ENCODE measurements at regions not wholly inside any gene's neighbourhood (a gene's known extent, or its start where the extent isn't known, plus 50 kb on each side); places are given as distances from the start of the nearest gene placed in this dataset.

GRCh38 chr2:9150568-9150900, 56.1 kb upstream of the ASAP2 start:
- 81 to 100% methylated on average over 4 of the region's 7 CpGs for WGBS, 2 donors
- Histone ChIP-seq H3K27me3 (no peaks in the 10 kb centered on the region), H3K4me3 (replicated peaks in 1 of 3) (no peak overlapping the region), H3K9me3 (no peaks in the 10 kb centered on the region), H3K27ac (no peak overlapping the region), H3K36me3 (no peaks in the 10 kb centered on the region), H3K4me1 (peaks cover 10% of the 10 kb centered on the region in 2 donors)
- intact Hi-C loops (cut with DNase I) = no loop called here
- no peak for DNase-seq
- TF ChIP-seq CTCF (IDR thresholded peaks at IDR 0.05) (no peak), POLR2A (IDR thresholded peaks at IDR 0.05) (no peak)

GRCh38 chr2:9149726-9150567, 56.7 kb upstream of the ASAP2 start:
- intact Hi-C loops (cut with DNase I) = no loop called here
- Histone ChIP-seq H3K36me3 (no peaks in the 10 kb centered on the region), H3K9me3 (no peaks in the 10 kb centered on the region), H3K27me3 (no peaks in the 10 kb centered on the region), H3K4me1 (peaks cover 10 to 16% of the 10 kb centered on the region in 2 donors), H3K4me3 (replicated peaks in 1 of 3) (no peak overlapping the region), H3K27ac (no peak overlapping the region)
- TF ChIP-seq POLR2A (IDR thresholded peaks at IDR 0.05) (no peak), CTCF (IDR thresholded peaks at IDR 0.05) (no peak)
- 93 to 94% methylated on average over 20 of the region's 20 CpGs for WGBS, 2 donors
- DNase-seq = no peak

- Histone ChIP-seq H3K27me3 (no peaks in the 10 kb centered on the region), H3K4me3 (replicated peaks in 1 of 3) (no peak overlapping the region), H3K4me1 (peaks cover 10 to 18% of the 10 kb centered on the region in 2 donors), H3K27ac (no peak overlapping the region), H3K9me3 (no peaks in the 10 kb centered on the region), H3K36me3 (no peaks in the 10 kb centered on the region)
- DNase-seq = no peak
- 81 to 92% methylated on average over 4 to 5 of the region's 5 CpGs for WGBS, 2 donors
- intact Hi-C loops (cut with DNase I) = no loop called here
- TF ChIP-seq POLR2A (IDR thresholded peaks at IDR 0.05) = no peak
- no peak for TF ChIP-seq CTCF (IDR thresholded peaks at IDR 0.05)
Measured at GRCh38 chr2:9149388-9149660, 57.3 kb upstream of the ASAP2 start.

GRCh38 chr2:9146646-9147045, 60.0 kb upstream of the ASAP2 start:
- no peak for DNase-seq
- TF ChIP-seq CTCF (IDR thresholded peaks at IDR 0.05) = no peak
- no peak for TF ChIP-seq POLR2A (IDR thresholded peaks at IDR 0.05)
- Histone ChIP-seq H3K4me3 (replicated peaks in 1 of 3) (no peak overlapping the region), H3K27me3 (no peaks in the 10 kb centered on the region), H3K9me3 (no peaks in the 10 kb centered on the region), H3K27ac (no peak overlapping the region), H3K4me1 (peaks cover 0 to 18% of the 10 kb centered on the region in 2 donors), H3K36me3 (no peaks in the 10 kb centered on the region)
- WGBS, 2 donors = 95 to 96% methylated on average over 6 of the region's 6 CpGs
- intact Hi-C loops (cut with DNase I) = no loop called here

GRCh38 chr2:9145752-9146430, 60.7 kb upstream of the ASAP2 start:
- Histone ChIP-seq H3K36me3 (no peaks in the 10 kb centered on the region), H3K27ac (no peak overlapping the region), H3K27me3 (no peaks in the 10 kb centered on the region), H3K4me3 (replicated peaks in 1 of 3) (no peak overlapping the region), H3K9me3 (no peaks in the 10 kb centered on the region), H3K4me1 (peaks cover 0 to 18% of the 10 kb centered on the region in 2 donors)
- intact Hi-C loops (cut with DNase I) = no loop called here
- WGBS, 2 donors = 86 to 91% methylated on average over 26 to 28 of the region's 28 CpGs
- TF ChIP-seq POLR2A (IDR thresholded peaks at IDR 0.05) = no peak
- no peak for TF ChIP-seq CTCF (IDR thresholded peaks at IDR 0.05)
- DNase-seq = no peak

All from thyroid gland (tissue), 4 donors.